HG03342 (cell line): ENCODE measurements at regions not wholly inside any gene's neighbourhood (a gene's known extent, or its start where the extent isn't known, plus 50 kb on each side); places are given as distances from the start of the nearest gene placed in this dataset.
"Not testable (repeated sequence)": the region's sequence is repeated elsewhere in the genome, so short reads cannot be mapped to it uniquely, and the experiment has no call there.

ENCODE experiments used
- ATAC-seq: cut with Tn5 transposase; IDR thresholded peaks from one replicate; pipeline ENCODE4 v1.9.1; 2021; ENCODE audit warnings: mild to moderate bottlenecking, moderate library complexity; ENCODE audit not compliant: unreplicated experiment

DNA sequence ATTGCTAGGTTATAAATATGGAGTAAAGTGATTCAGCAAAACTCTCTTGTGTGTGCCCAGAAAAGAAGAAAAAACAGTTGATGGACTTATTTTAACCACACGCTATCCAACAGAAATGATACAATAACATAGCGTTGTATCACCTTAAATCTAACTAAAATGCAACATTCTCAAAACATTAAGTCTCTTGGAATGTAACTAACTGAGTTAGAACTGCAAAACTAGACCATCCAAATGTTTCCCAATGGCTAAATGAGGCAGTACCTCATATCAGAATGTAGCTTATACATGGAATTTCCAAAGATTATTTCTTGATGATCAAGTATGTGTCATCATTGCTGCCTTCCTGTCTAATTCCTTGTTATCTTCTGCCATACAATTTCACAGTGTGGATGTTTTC, 187.9 kb downstream of the CNTN3 start:
- ATAC-seq: no peak

DNA sequence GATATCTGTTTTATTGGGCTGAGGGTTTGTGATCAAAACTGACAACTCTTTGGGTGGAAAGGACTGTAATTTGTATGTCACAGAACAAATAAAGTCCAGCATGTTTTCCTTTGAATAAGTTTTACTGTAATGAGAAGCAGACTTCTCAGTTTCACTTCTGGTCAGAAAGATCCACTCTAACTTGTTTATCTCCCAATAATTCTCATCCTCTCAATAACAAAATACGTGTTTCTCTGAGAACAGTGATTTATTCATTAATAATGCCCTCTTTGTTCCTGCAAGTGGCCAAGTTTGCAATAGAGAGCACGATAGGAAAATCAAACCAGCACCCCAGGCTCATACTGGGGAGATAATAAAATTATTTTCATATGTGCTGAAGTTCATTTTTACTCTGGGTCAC, 190.6 kb downstream of the CNTN3 start:
- ATAC-seq: no peak

DNA sequence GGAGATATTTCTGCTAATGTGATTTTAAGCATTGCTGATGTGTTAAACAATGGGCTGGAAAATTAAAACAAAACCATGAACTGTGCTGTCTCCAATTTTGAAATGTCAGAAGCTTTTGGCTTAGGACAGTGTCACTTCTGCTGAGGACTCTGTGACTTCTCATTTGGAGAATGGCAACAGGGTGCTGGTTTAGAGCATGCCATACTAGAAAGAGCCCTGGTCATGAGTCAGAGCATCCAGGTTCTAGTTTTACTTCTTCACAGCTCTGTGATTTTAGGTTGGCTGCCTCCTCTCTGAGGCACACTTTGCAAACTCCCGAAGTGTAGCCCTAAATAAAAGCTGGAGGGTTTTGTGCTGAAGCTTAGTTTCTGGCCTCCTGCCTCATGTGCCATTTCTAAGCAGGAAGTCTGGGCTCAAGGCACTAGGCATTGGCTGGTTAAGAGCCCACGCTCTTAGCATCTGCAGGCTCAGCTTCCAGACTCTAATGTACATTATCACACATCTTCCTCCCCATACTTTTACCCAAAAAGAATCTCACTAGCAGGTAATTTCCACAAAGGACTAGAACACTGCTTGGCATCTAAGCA, 193.8 kb downstream of the CNTN3 start:
- no peak for ATAC-seq

DNA sequence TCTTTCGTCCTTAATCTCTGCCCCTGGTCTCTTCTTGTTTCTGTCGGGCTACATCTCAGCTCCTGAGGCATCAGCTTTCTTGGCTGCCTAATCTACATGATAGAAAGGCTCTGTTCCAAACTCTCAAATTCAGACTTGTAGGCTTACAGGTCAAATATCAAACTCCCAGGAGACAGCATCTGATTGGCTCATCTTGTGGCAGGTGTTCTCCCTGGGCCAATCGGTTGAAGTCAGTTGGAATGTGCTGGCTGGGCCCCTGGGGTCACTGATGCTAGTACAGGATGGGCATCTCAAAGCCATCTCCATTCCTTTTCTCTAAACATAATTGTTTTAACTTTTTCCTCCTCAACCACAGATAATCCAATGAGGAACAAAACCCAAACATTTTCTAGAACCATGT, 198.7 kb downstream of the CNTN3 start:
- no peak for ATAC-seq

DNA sequence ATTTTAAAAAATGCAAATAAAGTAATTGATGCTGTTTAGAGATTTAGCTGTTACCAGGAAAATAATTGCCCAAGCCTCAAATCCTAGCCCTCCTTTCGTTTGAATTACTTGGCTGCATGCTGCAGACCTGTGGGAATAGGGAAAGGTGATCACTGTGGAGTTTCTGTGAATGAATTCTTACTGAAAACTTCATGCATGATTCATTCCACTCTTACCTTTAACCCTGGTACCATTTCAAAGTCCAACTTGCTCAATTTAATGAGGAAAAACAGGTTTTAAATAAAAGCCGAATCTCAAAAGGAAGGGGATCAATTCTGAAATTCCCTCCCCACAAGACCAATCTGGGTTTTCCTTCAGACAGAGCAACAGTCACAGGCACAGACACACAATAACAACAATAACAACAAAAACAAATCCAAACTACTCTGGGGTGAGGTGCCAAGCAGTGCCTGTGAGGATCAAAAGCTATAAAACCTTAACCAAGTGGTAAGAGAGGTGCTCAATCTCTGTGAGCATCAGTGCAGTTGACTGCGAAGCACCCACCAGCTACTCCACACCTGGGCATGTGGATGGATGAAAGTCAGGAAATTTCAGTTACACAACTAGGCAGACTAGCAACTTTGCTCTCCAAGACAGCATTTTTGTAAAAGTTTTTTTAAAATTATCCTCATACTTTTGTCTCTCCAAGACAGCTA, 200.8 kb downstream of the CNTN3 start:
- ATAC-seq: no peak

DNA sequence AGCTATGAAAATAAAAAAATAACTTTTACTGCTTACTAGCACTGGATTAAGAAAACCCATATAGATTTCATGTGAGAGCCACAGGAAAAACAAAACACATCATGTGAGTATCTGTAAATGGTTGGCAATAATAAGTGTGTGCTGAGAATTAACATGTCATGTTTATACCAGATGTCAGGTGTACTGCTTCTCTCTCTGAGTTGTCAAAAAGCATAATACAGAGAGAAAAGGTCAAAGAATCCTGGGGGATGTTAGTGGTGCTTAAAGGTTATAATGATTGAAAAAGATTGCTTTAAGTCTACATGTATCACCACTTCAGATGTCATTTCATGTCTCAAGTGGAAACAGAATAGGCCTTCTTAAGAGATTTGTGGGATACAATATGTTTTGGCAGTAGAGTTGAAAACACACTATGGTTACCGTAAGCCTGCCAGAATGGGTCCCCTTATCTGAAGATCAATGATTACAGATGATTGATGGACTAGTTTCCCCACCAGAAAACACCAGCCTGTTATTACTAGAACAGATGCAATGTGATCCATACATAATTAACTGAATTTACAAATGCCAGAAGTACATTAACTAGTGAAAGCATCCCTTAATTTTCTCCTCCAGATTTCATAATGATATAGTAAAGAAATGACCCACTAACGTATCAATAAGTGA, 204.1 kb downstream of the CNTN3 start:
- no peak for ATAC-seq

DNA sequence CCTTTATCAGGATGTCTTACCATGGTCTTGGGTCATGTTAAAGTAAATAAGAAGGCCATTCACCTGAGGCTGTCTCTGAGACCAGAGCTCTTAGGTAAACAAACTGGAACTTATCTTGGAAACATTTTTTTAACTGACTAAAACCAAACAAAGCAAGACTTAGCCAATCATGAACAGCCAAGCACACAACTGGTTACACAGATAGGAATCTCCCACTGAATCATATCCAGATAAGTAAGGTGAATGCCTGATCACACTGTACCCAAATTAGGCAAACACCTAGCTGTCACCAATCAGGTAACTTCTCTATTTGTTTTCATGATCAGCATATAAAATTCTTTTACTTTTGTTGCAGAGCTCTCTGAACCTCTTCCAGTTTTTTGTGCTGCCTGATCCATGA, 205.4 kb downstream of the CNTN3 start:
- no peak for ATAC-seq

DNA sequence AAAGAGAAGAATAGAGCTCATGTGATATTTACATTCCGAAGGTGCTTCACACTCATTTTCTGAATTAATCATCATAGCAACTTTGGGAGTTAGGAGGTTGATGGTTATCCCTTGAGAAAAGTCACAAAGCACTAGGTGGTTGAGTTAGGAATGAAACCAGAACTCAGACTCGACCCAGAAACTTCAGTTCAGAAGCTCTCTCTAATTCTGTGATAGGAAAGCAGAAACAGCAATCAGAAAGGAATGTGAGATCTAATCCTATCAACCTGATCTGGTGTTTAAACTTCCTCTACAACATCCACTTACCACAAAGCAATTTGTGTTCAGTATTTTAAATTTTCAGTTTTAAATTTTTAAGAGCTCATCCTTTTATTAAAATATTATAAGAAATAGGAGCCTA, 211.2 kb downstream of the CNTN3 start:
- no peak for ATAC-seq

DNA sequence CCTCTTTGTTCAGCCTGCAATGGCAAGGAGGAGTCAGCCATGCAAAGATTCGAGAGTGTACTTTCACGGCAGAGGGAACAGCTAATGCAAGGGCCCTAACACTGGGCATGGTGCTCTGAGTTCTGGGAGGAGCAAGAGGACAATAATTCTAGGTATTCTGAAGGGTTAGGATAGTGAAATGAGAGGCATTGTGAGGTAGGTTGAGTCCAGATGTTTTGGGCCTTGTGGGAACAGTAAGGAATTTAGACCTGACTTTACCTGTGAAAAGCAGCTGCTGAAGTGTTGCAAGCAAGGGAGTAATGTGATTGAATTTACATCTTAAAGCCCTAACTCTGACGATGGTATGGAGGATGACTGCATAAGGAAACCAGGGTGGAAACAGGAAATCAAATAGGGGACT, 211.6 kb downstream of the CNTN3 start:
- ATAC-seq: no peak

DNA sequence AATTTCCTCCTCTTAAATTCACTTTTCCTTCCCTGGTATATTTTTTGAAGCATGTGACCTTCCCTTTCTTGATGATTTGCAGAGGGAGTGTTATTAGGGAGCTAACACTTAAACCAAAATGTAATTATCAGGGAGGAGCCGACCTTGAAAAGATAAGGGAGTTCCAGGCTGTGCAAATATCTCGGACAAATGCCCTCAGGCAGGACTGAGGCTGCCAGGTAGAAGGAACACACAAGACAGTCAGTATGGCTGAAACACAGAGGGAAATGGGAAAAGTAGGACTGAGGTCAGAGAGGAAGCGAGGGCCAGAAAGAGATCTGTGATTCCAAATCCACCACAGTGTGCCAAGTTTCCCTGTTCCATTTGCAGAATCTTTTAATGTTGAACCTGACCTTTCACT, 221.0 kb downstream of the CNTN3 start:
- no peak for ATAC-seq

DNA sequence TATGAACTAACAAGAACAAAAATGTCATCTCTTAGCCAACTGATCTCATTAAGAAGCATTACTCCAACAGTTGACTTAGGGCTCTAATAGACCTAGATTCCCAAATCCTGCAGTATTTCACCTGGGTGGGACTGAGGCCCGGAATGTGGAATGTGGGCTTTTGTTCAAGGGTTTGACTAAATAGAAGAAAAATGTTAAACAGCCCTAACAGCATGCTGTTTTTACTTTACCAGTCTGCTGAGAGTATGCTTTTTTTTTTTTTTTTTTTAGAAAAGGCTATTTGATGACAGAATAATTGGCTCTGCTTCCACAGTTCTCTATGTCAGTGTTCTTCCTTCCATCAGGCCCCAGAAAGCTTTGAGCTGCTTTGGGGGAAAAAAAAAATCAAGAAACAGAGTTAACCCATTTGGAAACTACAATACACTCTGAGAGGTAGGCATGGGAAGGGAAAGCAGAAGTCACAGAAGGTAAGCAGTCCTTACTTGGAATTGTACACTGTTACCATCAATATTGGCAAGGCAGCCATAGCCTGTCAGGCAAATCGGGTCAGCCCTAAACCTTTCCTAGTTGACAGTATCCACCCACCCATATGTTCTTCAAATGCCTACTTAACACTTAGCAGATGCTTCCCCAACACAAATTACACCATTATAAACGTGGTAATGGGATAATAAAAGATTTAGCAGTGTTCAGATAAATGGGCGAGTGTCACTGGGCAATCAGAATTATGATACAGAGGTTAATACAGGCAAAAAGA, 224.2 kb downstream of the CNTN3 start:
- no peak for ATAC-seq

DNA sequence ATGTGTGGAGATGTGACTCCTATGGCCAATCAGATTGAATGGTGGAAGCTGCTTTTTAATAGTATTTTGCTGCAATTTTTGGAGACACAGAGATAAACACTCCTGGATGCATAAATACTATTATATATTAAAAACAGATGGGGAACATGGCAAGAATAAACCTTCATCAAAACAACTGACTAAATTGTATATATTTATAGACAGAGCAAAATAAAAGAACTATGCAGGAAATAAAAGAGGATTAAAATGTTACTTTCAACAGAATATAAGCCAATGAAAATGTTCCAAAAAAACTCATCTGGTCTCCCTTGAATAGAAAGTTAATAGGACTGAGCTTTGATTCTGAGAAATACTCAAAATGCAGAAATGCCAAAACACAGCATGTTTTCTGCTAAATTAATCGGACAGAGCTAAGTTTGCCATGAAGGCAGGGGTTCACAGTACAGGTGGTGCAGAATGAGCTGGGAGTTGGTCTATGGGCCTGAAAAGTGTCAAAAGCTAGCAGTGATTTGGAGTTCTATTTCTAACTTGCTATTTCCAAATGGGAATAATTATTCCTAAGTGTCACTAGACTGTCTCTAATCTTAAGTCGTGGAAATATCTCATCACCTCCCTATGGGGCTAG, 227.2 kb downstream of the CNTN3 start:
- no peak for ATAC-seq

DNA sequence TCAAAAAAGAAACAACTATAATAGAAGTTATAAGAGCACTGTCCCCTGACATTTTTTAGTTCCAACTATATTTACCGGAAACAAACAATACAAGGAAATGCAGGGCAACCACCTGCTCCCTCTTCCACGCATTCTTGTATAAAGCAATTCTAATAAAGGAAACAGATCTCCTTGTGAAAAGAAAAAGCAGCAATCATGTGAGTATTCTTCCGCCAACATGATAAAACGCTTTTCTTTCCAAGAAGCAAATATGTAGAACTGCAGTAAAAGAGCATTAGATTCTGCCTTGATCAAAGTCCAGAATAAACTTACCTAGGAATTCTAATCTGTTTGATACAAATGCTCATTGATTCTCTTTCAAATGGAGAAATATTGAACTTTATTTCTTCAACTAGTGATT, 230.3 kb downstream of the CNTN3 start:
- ATAC-seq: no peak

DNA sequence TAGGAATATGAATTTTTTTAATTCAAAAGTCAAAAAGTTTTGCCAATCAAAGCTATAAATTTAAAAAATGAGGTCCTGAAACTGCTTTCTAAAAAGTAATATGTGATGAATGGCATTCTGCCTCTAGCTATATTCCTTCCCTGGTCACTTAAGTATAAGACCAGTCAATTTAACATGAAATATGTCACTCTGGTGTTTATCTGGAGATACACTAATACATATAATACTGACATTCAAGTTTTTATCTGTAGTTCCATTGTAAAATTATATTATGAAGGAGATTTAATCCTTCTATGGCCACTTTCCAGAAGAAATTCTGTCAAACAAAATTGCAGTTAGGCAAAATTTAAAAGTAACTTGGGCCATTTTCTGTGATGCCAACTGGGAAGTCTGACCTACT, 236.8 kb downstream of the CNTN3 start:
- ATAC-seq: no peak

DNA sequence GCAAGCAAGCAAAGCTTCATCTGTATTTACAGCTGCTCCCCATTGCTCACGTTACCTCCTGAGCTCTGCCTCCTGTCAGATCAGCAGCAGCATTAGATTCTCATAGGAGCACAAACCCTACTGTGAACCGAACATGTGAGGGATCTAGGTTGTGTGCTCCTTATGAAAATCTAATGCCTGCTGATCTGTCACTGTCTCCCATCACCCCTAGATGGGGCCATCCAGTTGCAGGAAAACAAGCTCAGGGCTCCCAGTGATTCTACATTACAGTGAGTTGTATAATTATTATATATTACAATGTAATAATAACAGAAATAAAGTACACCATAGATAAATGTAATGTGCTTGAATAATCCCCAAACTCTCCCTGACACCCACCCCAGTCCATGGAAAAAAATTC, 238.1 kb downstream of the CNTN3 start:
- ATAC-seq: not testable (repeated sequence)

DNA sequence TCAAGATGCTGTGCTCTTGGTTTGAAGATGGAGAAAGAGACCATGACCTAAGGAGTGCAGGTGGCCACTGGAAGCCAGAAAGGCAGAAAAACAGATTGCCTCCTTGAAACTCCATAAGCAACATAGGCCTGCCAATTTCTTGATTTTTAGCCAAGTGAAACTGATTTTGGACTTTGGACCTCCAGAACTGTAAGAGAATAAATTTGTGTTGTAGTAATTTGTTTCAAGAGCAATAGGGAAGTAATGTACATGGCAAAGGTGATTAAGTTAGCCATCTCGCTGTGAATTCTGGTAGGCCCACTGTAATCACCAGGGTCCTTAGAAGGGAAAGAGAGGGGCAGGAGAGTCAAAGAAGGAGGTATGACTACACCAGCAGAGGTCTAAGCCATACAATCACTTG, 238.8 kb downstream of the CNTN3 start:
- no peak for ATAC-seq

DNA sequence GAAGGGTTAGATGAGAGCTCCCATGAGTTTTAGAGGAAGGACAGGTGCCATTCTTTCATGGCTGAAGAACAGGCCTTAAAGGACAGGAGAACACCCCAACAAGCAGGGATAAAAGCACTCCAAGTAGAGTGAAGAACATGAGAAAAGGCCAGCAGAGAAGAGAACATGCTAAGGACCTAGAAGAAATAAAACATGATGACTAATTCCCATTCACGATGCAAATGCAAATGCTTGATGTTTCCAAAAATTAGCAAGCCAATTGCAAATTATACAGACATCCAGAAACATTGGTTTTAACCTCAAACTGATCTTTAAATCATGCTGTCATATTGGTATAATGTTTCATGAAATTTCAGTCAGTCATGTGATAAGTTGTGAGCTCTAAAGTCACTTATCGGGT, 241.7 kb downstream of the CNTN3 start:
- no peak for ATAC-seq

DNA sequence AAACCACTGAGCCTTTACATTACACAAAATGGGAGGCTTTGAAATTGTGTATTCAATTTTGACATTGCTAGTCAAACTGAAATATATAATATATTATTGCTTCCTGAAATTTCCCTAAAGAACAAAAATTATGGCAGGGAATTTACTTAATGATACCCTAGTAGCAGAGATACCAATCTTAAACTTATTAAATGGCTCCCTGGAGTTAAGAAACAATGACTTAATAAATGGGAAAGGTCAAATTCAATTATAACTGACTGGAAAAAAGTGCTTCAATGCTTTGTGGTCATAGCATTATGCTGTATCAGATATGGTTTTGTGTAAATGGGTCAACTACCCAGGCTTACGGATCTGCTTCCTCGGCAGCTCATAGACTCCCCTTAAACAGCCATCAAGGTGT, 244.1 kb downstream of the CNTN3 start:
- ATAC-seq: no peak

DNA sequence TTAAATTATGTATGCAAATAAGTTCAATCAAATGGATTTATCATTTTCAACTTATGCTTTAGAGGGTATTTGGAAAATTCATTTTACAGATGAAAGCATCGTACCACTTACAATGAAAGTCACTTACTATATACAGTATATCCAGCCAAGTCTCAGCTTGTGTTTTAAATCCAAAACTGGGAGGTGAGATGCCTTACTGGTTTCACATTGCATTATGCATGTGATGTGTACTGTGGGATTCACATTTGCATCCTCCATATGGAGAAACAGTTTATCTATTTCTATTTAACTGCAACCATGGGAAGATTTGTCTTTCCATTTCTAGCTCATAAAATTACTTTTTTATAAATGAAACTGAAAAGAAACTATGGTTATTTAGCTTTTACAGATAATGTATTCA, 248.1 kb downstream of the CNTN3 start:
- no peak for ATAC-seq

DNA sequence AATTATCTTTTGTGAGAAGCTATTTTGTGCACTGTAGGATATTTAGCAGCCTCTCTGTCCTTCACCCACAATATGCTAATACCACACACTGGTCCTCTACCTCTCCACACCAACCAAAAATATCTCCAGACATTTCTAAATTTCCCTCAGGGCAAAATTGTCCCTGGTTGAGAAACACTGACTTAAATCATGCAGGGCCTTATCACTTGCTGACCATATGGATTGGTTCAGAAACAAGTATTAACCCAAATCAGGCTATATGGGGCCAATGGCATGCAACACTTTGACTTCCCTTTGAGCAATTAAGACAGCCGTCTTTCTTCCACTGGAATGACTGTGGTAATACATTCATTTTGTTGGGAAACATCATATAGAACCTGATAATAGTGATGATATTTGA, 251.1 kb downstream of the CNTN3 start:
- no peak for ATAC-seq

DNA sequence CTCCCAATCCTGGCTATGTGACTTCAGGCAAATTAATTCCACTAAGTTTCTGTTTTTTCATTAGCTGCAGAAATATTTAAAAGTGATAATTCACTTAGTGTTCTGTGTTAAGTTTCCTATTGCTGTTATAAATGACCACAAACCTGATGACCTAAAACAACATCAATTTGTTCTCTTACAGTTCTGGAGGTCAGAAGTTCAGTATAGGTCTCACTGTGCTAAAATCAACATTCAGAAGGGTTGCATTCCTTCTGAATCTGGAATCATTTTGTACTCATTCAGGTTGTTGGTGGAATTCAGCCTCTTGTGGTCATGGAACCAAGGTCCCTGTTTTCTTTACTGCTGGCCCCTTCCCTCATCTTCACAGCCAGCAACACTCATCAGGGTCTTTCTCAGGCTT, 254.1 kb downstream of the CNTN3 start:
- ATAC-seq: no peak
